ENCODE measurements at regions not wholly inside any gene's neighbourhood (a gene's known extent, or its start where the extent isn't known, plus 50 kb on each side); places are given as distances from the start of the nearest gene placed in this dataset.

GRCh38 chr13:34578471-34578870, 363.6 kb upstream of the NBEA start:
- DNase-seq (ENCODE audit: low read depth) = no peak
- no peak for TF ChIP-seq CTCF (IDR thresholded peaks at IDR 0.05; ENCODE audit: low read depth, low read length, missing control alignments)
- no peak overlapping the region for H3K4me3 ChIP-seq (ENCODE audit: low read depth, low read length)

- no peak overlapping the region for H3K4me3 ChIP-seq (ENCODE audit: low read depth, low read length)
- no peak for TF ChIP-seq CTCF (IDR thresholded peaks at IDR 0.05; ENCODE audit: low read depth, low read length, missing control alignments)
- DNase-seq (ENCODE audit: low read depth) = no peak
These were observed 363.2 kb upstream of the NBEA start for GRCh38 chr13:34578917-34579316.

GRCh38 chr13:34583181-34583580, 358.9 kb upstream of the NBEA start:
- H3K4me3 ChIP-seq (ENCODE audit: low read depth, low read length) = no peak overlapping the region
- no peak for TF ChIP-seq CTCF (IDR thresholded peaks at IDR 0.05; ENCODE audit: low read depth, low read length, missing control alignments)
- DNase-seq (ENCODE audit: low read depth) = no peak

GRCh38 chr13:34587576-34587975, 354.5 kb upstream of the NBEA start:
- DNase-seq (ENCODE audit: low read depth) = no peak
- no peak for TF ChIP-seq CTCF (IDR thresholded peaks at IDR 0.05; ENCODE audit: low read depth, low read length, missing control alignments)
- H3K4me3 ChIP-seq (ENCODE audit: low read depth, low read length) = no peak overlapping the region

GRCh38 chr13:34588362-34588761, 353.7 kb upstream of the NBEA start:
- TF ChIP-seq CTCF (IDR thresholded peaks at IDR 0.05; ENCODE audit: low read depth, low read length, missing control alignments) = no peak
- DNase-seq (ENCODE audit: low read depth) = no peak
- H3K4me3 ChIP-seq (ENCODE audit: low read depth, low read length) = no peak overlapping the region

GRCh38 chr13:34589581-34589980, 352.5 kb upstream of the NBEA start:
- DNase-seq (ENCODE audit: low read depth) = no peak
- TF ChIP-seq CTCF (IDR thresholded peaks at IDR 0.05; ENCODE audit: low read depth, low read length, missing control alignments) = no peak

GRCh38 chr13:34591129-34591528, 350.9 kb upstream of the NBEA start:
- H3K4me3 ChIP-seq (ENCODE audit: low read depth, low read length) = no peak overlapping the region
- DNase-seq (ENCODE audit: low read depth) = no peak
- TF ChIP-seq CTCF (IDR thresholded peaks at IDR 0.05; ENCODE audit: low read depth, low read length, missing control alignments) = no peak

More at GRCh38 chr13:34589581-34589980, 352.5 kb upstream of the NBEA start:
- H3K4me3 ChIP-seq (ENCODE audit: low read depth, low read length) = no peak overlapping the region

Measured in GM12864 (cell line).